ENCODE measurements at regions not wholly inside any gene's neighbourhood (a gene's known extent, or its start where the extent isn't known, plus 50 kb on each side); places are given as distances from the start of the nearest gene placed in this dataset.
"Not testable (repeated sequence)": the region's sequence is repeated elsewhere in the genome, so short reads cannot be mapped to it uniquely, and the experiment has no call there.

DNA sequence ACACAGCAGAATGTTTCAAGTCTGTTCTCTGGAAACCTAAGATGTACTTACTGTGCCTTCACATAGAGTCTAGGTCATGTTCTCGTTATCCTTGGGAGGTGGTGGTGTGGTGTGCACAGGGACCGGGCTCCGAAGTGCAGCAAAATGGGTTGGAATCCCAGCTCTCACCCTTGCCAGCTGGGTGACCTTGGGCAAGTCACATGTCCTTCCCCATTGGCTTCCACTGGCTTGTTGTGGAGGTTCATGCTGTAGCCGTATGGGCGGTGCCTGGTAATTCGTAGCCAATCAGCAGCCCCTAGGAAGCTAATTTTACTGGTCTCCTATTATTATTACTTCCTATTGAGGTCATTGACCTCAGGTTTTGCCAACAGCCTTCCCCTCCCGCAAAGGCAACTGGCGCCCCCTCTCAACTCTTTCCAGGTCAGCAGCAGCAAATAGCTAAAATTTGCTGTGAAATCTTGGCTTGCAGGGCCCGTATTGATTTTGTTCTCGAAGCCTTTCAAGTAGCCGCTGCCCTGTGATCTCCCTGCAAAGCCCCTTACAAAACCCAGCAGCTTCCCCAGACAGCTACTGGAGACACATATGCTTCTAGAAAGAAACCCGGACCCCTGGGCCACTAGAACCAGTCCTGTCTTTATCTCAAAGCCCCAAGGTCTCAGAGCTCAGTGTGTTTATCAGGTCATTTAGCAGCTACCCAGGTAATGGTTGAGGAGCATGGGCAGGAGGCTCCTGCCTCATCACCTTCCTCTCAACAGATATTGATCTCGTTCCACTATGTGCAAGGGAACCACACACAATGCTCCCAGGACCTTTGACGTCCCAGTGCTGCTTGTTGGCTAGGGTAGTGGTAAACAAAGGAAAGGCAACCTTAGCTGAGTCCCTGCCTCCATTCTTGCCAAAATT lies 66.5 kb upstream of the SLC1A4 start:
- TF ChIP-seq, protein P1, sequence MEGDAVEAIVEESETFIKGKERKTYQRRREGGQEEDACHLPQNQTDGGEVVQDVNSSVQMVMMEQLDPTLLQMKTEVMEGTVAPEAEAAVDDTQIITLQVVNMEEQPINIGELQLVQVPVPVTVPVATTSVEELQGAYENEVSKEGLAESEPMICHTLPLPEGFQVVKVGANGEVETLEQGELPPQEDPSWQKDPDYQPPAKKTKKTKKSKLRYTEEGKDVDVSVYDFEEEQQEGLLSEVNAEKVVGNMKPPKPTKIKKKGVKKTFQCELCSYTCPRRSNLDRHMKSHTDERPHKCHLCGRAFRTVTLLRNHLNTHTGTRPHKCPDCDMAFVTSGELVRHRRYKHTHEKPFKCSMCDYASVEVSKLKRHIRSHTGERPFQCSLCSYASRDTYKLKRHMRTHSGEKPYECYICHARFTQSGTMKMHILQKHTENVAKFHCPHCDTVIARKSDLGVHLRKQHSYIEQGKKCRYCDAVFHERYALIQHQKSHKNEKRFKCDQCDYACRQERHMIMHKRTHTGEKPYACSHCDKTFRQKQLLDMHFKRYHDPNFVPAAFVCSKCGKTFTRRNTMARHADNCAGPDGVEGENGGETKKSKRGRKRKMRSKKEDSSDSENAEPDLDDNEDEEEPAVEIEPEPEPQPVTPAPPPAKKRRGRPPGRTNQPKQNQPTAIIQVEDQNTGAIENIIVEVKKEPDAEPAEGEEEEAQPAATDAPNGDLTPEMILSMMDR (IDR thresholded peaks at IDR 0.05; ENCODE audit: low read depth, low read length), result no peak
- in situ Hi-C loops (cut with HindIII; ENCODE audit: low sequenced_read_pairs), result no loop called here
- no peak for DNase-seq (ENCODE audit: low read depth, low spot score)
- no peak overlapping the region for H3K4me3 ChIP-seq (ENCODE audit: low read depth, low read length)

- H3K4me3 ChIP-seq (ENCODE audit: low read depth, low read length), result no peak overlapping the region
- in situ Hi-C loops (cut with HindIII; ENCODE audit: low sequenced_read_pairs), result no loop called here
- DNase-seq (ENCODE audit: low read depth, low spot score), result no peak
- TF ChIP-seq, protein P1 (IDR thresholded peaks at IDR 0.05; ENCODE audit: low read depth, low read length), result no peak
Measured at GRCh38 chr2:64923385-64923710, 65.9 kb upstream of the SLC1A4 start.

DNA sequence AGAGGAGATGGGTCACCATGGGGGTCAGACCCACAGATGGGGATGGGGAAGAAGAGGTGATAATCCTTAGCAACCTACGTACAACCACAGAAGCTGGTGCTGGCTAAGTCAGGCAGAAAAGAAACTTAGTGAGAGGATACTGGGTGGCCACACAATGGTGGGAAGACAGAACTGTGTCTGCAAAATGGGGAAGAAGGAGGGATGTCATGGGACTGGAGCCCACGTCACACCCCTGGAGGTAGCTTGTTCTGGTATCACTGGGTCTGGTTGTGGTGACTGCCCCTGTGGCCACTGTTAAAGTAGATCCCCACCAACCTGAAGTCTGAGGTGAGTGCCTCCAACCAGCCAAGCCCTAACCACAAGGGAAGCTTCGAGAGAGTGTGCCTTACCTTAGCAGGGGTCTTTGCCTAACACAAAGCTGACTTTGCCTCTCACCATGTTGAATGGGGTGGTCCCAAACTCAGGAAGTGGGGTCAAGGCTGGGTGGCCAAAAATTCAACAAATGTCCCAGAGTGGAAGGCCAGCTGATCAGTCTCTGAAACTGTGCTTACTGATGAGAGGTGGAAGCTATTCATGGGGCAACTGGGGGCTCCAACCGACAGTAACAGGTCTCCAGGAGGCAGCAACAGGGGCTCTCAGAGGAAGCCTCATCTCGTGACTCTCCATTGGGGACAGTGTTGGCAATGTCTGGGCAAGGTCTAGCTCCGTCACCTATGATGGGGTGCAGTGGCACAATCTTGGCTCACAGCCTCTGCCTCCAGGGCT lies 64.8 kb upstream of the SLC1A4 start:
- in situ Hi-C loops (cut with HindIII; ENCODE audit: low sequenced_read_pairs), result no loop called here
- TF ChIP-seq, protein P1 (IDR thresholded peaks at IDR 0.05; ENCODE audit: low read depth, low read length), result no peak
- DNase-seq (ENCODE audit: low read depth, low spot score), result no peak

GRCh38 chr2:64925930-64926722 lies 63.1 kb upstream of the SLC1A4 start:
- H3K4me3 ChIP-seq (ENCODE audit: low read depth, low read length); in situ Hi-C loops (cut with HindIII; ENCODE audit: low sequenced_read_pairs); DNase-seq (ENCODE audit: low read depth, low spot score): not testable (repeated sequence)

More for the DNA sequence above, 64.8 kb upstream of the SLC1A4 start:
- H3K4me3 ChIP-seq (ENCODE audit: low read depth, low read length), result no peak overlapping the region

DNA sequence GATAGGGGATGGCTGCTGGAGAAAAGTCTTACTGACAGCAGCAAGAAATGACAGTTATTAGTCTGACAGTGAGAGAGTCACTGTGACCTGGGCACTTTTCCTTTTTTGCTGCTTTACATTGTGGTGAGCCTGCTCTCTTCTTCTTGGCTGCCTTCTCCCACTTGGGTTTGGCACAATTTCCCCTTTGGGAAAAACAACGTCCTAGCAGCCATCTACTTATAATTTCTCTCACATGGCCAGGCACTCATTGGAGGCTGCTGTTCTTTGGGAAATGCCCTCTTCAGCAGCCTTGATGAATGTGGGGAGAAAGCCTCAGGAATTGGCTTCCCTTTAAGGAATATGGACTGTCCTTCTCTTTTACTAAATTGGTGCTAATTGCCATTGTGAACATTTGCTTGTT lies 60.4 kb upstream of the SLC1A4 start:
- no peak overlapping the region for H3K4me3 ChIP-seq (ENCODE audit: low read depth, low read length)
- in situ Hi-C loops (cut with HindIII; ENCODE audit: low sequenced_read_pairs), result no loop called here
- TF ChIP-seq, protein P1 (IDR thresholded peaks at IDR 0.05; ENCODE audit: low read depth, low read length), result no peak

GRCh38 chr2:64929333-64929732 lies 59.9 kb upstream of the SLC1A4 start:
- DNase-seq (ENCODE audit: low read depth, low spot score), result no peak
- no peak overlapping the region for H3K4me3 ChIP-seq (ENCODE audit: low read depth, low read length)
- in situ Hi-C loops (cut with HindIII; ENCODE audit: low sequenced_read_pairs), result no loop called here
- TF ChIP-seq, protein P1 (IDR thresholded peaks at IDR 0.05; ENCODE audit: low read depth, low read length), result no peak

More for the DNA sequence above, 60.4 kb upstream of the SLC1A4 start:
- no peak for DNase-seq (ENCODE audit: low read depth, low spot score)
